ENCODE measurements at regions not wholly inside any gene's neighbourhood (a gene's known extent, or its start where the extent isn't known, plus 50 kb on each side); places are given as distances from the start of the nearest gene placed in this dataset.

GRCh38 chr5:2921651-2922050 is 170.2 kb upstream of the IRX2 start:
- Mint-ChIP-seq H3K4me1 (peaks cover 9% of the 10 kb centered on the region; the same call in 1 of the 3 replicates), H3K4me3 (no peak overlapping the region), H3K27ac (no peak overlapping the region), H3K36me3 (ENCODE audit: low read depth) (peaks cover 14% of the 10 kb centered on the region), H3K9me3 (peaks cover 38% of the 10 kb centered on the region), H3K27me3 (ENCODE audit: insufficient read depth, low read depth, poor library complexity) (peaks cover 13% of the 10 kb centered on the region)
- Histone ChIP-seq H3K79me2 (replicated peaks; ENCODE audit: insufficient read depth) (no peaks in the 10 kb centered on the region), H3K27ac (ENCODE audit: low read depth) (no peak overlapping the region), H3K27me3 (ENCODE audit: insufficient read depth) (no peaks in the 10 kb centered on the region), H3K4me3 (no peak overlapping the region), H4K20me1 (replicated peaks; ENCODE audit: insufficient read depth) (no peaks in the 10 kb centered on the region), H3K4me1 (ENCODE audit: insufficient read depth) (peaks cover 3% of the 10 kb centered on the region), H2AFZ (no peak overlapping the region), H3K9me2 (ENCODE audit: insufficient read depth) (no peaks in the 10 kb centered on the region), H3K36me3 (ENCODE audit: insufficient read depth) (no peaks in the 10 kb centered on the region), H3F3A (replicated peaks; ENCODE audit: low read depth) (no peaks in the 10 kb centered on the region), H3K4me2 (no peak overlapping the region)
- TF ChIP-seq EZH2 (IDR thresholded peaks at IDR 0.05; ENCODE audit: low read depth, unreplicated experiment) (no peak), CREB1 (CRISPR knock-in tag; IDR thresholded peaks at IDR 0.05; ENCODE audit: low read depth) (no peak), POLR2AphosphoS5 (IDR thresholded peaks at IDR 0.05; ENCODE audit: low read depth) (no peak), REST (IDR thresholded peaks at IDR 0.05; ENCODE audit: unreplicated experiment) (no peak), JUNB (IDR thresholded peaks at IDR 0.05; ENCODE audit: unreplicated experiment) (no peak), ZNF114 (CRISPR knock-in tag; IDR thresholded peaks at IDR 0.05) (no peak)
- DNase-seq (ENCODE audit: low spot score) (no peak), ATAC-seq (no peak)

DNA sequence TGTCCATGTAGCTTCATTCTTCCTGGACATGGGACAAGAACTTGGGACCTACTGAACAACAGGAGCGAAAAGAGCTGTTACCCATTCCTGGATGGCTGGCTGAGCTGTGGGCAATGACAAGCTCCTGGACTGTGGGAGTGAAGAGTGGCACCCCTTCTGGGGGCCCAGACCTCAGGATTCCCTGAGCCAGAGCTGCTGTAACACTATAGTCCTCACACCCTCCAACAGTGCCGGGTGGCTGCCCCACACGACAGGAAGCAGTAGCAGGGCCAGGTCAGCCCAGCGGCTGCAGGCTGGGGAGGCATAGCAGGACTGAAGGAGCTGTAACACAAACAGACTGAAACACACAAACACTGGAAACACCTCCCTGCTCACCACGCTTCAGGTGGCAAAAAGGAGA is 169.7 kb upstream of the IRX2 start:
- no peak for DNase-seq (ENCODE audit: low spot score)
- peaks cover 8% of the 10 kb centered on the region for H3K4me1 ChIP-seq (ENCODE audit: insufficient read depth)
- no peaks in the 10 kb centered on the region for H3K9me2 ChIP-seq (ENCODE audit: insufficient read depth)
- H2AFZ ChIP-seq: no peak overlapping the region
- no peaks in the 10 kb centered on the region for H3K79me2 ChIP-seq (replicated peaks; ENCODE audit: insufficient read depth)
- H3K4me1 Mint-ChIP-seq: peaks cover 12% of the 10 kb centered on the region; the same call in 1 of the 3 replicates
- H3F3A ChIP-seq (replicated peaks; ENCODE audit: low read depth): no peaks in the 10 kb centered on the region
- H3K27ac Mint-ChIP-seq: no peak overlapping the region
- H3K36me3 ChIP-seq (ENCODE audit: insufficient read depth): no peaks in the 10 kb centered on the region
- peaks cover 2% of the 10 kb centered on the region; the same call in 1 of the 2 replicates for H3K27me3 ChIP-seq (ENCODE audit: insufficient read depth)
- peaks cover 38% of the 10 kb centered on the region for H3K9me3 Mint-ChIP-seq
- H3K4me3 Mint-ChIP-seq: no peak overlapping the region
- no peak overlapping the region for H3K27ac ChIP-seq (ENCODE audit: low read depth)
- H3K27me3 Mint-ChIP-seq (ENCODE audit: insufficient read depth, low read depth, poor library complexity): peaks cover 14% of the 10 kb centered on the region
- no peaks in the 10 kb centered on the region for H4K20me1 ChIP-seq (replicated peaks; ENCODE audit: insufficient read depth)
- H3K4me3 ChIP-seq: no peak overlapping the region
- no peak for ATAC-seq
- H3K4me2 ChIP-seq: no peak overlapping the region
- peaks cover 14% of the 10 kb centered on the region for H3K36me3 Mint-ChIP-seq (ENCODE audit: low read depth)
- TF ChIP-seq STAT1 (IDR thresholded peaks at IDR 0.05; ENCODE audit: unreplicated experiment): no peak
- no peak for TF ChIP-seq JUNB (IDR thresholded peaks at IDR 0.05; ENCODE audit: unreplicated experiment)
- TF ChIP-seq, protein P1, sequence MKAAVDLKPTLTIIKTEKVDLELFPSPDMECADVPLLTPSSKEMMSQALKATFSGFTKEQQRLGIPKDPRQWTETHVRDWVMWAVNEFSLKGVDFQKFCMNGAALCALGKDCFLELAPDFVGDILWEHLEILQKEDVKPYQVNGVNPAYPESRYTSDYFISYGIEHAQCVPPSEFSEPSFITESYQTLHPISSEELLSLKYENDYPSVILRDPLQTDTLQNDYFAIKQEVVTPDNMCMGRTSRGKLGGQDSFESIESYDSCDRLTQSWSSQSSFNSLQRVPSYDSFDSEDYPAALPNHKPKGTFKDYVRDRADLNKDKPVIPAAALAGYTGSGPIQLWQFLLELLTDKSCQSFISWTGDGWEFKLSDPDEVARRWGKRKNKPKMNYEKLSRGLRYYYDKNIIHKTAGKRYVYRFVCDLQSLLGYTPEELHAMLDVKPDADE (IDR thresholded peaks at IDR 0.05): no peak
- TF ChIP-seq ZNF114 (CRISPR knock-in tag; IDR thresholded peaks at IDR 0.05): no peak
- TF ChIP-seq EZH2 (IDR thresholded peaks at IDR 0.05; ENCODE audit: low read depth, unreplicated experiment): no peak
- TF ChIP-seq, protein P2, sequence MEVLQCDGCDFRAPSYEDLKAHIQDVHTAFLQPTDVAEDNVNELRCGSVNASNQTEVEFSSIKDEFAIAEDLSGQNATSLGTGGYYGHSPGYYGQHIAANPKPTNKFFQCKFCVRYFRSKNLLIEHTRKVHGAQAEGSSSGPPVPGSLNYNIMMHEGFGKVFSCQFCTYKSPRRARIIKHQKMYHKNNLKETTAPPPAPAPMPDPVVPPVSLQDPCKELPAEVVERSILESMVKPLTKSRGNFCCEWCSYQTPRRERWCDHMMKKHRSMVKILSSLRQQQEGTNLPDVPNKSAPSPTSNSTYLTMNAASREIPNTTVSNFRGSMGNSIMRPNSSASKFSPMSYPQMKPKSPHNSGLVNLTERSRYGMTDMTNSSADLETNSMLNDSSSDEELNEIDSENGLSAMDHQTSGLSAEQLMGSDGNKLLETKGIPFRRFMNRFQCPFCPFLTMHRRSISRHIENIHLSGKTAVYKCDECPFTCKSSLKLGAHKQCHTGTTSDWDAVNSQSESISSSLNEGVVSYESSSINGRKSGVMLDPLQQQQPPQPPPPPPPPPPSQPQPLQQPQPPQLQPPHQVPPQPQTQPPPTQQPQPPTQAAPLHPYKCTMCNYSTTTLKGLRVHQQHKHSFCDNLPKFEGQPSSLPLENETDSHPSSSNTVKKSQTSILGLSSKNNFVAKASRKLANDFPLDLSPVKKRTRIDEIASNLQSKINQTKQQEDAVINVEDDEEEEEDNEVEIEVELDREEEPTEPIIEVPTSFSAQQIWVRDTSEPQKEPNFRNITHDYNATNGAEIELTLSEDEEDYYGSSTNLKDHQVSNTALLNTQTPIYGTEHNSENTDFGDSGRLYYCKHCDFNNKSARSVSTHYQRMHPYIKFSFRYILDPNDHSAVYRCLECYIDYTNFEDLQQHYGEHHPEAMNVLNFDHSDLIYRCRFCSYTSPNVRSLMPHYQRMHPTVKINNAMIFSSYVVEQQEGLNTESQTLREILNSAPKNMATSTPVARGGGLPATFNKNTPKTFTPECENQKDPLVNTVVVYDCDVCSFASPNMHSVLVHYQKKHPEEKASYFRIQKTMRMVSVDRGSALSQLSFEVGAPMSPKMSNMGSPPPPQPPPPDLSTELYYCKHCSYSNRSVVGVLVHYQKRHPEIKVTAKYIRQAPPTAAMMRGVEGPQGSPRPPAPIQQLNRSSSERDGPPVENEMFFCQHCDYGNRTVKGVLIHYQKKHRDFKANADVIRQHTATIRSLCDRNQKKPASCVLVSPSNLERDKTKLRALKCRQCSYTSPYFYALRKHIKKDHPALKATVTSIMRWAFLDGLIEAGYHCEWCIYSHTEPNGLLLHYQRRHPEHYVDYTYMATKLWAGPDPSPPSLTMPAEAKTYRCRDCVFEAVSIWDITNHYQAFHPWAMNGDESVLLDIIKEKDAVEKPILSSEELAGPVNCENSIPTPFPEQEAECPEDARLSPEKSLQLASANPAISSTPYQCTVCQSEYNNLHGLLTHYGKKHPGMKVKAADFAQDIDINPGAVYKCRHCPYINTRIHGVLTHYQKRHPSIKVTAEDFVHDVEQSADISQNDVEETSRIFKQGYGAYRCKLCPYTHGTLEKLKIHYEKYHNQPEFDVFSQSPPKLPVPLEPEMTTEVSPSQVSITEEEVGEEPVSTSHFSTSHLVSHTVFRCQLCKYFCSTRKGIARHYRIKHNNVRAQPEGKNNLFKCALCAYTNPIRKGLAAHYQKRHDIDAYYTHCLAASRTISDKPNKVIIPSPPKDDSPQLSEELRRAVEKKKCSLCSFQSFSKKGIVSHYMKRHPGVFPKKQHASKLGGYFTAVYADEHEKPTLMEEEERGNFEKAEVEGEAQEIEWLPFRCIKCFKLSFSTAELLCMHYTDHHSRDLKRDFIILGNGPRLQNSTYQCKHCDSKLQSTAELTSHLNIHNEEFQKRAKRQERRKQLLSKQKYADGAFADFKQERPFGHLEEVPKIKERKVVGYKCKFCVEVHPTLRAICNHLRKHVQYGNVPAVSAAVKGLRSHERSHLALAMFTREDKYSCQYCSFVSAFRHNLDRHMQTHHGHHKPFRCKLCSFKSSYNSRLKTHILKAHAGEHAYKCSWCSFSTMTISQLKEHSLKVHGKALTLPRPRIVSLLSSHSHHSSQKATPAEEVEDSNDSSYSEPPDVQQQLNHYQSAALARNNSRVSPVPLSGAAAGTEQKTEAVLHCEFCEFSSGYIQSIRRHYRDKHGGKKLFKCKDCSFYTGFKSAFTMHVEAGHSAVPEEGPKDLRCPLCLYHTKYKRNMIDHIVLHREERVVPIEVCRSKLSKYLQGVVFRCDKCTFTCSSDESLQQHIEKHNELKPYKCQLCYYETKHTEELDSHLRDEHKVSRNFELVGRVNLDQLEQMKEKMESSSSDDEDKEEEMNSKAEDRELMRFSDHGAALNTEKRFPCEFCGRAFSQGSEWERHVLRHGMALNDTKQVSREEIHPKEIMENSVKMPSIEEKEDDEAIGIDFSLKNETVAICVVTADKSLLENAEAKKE (CRISPR knock-in tag; IDR thresholded peaks at IDR 0.05): no peak
